ENCODE measurements at regions not wholly inside any gene's neighbourhood (a gene's known extent, or its start where the extent isn't known, plus 50 kb on each side); places are given as distances from the start of the nearest gene placed in this dataset.
"Not testable (repeated sequence)": the region's sequence is repeated elsewhere in the genome, so short reads cannot be mapped to it uniquely, and the experiment has no call there.

- TF ChIP-seq TARDBP (IDR thresholded peaks at IDR 0.05; ENCODE audit: borderline replicate concordance), result no peak
Observed at GRCh38 chr6:97347111-97347510, 64.1 kb upstream of the MMS22L start (continued).

DNA sequence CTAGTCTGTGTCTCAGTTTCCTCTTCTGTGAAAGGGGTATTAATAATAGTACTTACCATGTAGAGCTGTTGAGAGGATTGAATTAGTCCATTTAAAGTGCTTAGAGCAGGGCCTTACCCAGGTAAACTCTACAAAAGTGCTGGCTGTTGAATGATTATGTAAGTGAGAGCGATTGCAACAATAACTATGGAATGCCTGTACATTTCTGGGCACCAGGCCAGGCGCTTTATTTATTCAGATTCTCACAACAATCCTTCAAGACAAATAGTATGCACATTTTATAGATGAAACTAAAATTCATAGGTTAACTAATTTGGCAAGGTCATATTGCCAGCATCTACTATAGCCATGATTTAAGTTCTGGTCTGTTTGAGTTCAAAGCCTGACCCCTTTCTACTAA lies 78.3 kb upstream of the MMS22L start:
- CTCF ChIA-PET, result no interaction called here
- no TSS peak for BruUV-seq (replicated peaks)

DNA sequence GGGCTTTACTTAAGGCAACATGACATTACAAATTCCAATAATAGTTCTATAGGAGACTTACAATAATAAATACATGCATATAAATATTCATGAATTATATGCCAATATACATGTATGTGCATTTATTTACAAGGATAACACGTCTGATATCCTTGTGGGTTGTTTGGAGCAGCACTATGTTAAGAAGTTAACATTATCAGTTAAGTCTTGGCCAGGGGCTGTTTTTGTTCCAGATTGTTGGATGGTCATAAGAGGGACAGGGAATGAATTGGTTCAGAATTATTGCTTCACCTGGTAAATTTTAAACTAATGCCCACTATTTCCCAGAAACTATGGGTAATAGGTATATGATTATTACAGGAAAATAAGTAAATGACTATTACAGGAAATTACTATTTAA lies 81.3 kb upstream of the MMS22L start:
- Histone ChIP-seq H3K36me3 (ENCODE audit: control insufficient read depth in 2 of 2, insufficient read depth in 2 of 2, low read length in 1 of 2) (no peaks in the 10 kb centered on the region), H3K4me1 (ENCODE audit: control insufficient read depth, insufficient read depth, low read length) (no peaks in the 10 kb centered on the region), H3K27me3 (replicated peaks in 1 of 2; ENCODE audit: control insufficient read depth in 2 of 2, insufficient read depth in 2 of 2, low read length in 1 of 2) (no peaks in the 10 kb centered on the region), H3K9ac (ENCODE audit: control insufficient read depth, insufficient read depth, low read length) (no peak overlapping the region), H4K20me1 (ENCODE audit: control insufficient read depth, insufficient read depth) (no peaks in the 10 kb centered on the region), H3K4me3 (no peak overlapping the region), H3K79me2 (ENCODE audit: control insufficient read depth, insufficient read depth, low read length) (no peaks in the 10 kb centered on the region), H3K27ac (ENCODE audit: control insufficient read depth, insufficient read depth) (no peak overlapping the region), H3K4me2 (ENCODE audit: control insufficient read depth, insufficient read depth) (no peak overlapping the region), H2AFZ (ENCODE audit: control insufficient read depth, low read depth, low read length) (no peak overlapping the region), H3K9me3 (replicated peaks; ENCODE audit: control insufficient read depth, insufficient read depth, low read length) (no peaks in the 10 kb centered on the region)
- RAD21 ChIA-PET (ENCODE audit: unreplicated experiment), result no interaction called here
- intact Hi-C loops (cut with micrococcal nuclease; ENCODE audit: unreplicated experiment), result no loop called here
- no TSS peak for BruUV-seq (replicated peaks)
- WGBS (ENCODE audit: insufficient coverage, insufficient replicate concordance, low lambda C conversion rate, missing lambda C conversion rate), result 25% methylated on average over 1 of the region's 1 CpG
- no peak for DNase-seq (ENCODE audit: low read depth, low spot score)
- FAIRE-seq, result no peak
- no peak for TF ChIP-seq SP1 (IDR thresholded peaks at IDR 0.05; ENCODE audit: low read depth, low read length)
- ATAC-seq, result no peak
- POLR2A ChIA-PET, result no interaction called here
- SMC1A ChIA-PET (ENCODE audit: uncharacterized antibody, unreplicated experiment), result no interaction called here
- CTCF ChIA-PET, result no interaction called here
- in situ Hi-C loops (cut with MboI), result no loop called here

More for the DNA sequence above, 78.3 kb upstream of the MMS22L start:
- ATAC-seq, result no peak
- Histone ChIP-seq H3K79me2 (ENCODE audit: control insufficient read depth, insufficient read depth, low read length) (no peaks in the 10 kb centered on the region), H3K4me2 (ENCODE audit: control insufficient read depth, insufficient read depth) (no peak overlapping the region), H3K36me3 (ENCODE audit: control insufficient read depth in 2 of 2, insufficient read depth in 2 of 2, low read length in 1 of 2) (no peaks in the 10 kb centered on the region), H3K27ac (ENCODE audit: control insufficient read depth, insufficient read depth) (no peak overlapping the region), H3K4me1 (ENCODE audit: control insufficient read depth, insufficient read depth, low read length) (no peaks in the 10 kb centered on the region), H3K4me3 (no peak overlapping the region), H4K20me1 (ENCODE audit: control insufficient read depth, insufficient read depth) (no peaks in the 10 kb centered on the region), H3K9ac (ENCODE audit: control insufficient read depth, insufficient read depth, low read length) (no peak overlapping the region), H3K9me3 (replicated peaks; ENCODE audit: control insufficient read depth, insufficient read depth, low read length) (no peaks in the 10 kb centered on the region), H3K27me3 (replicated peaks in 1 of 2; ENCODE audit: control insufficient read depth in 2 of 2, insufficient read depth in 2 of 2, low read length in 1 of 2) (no peaks in the 10 kb centered on the region), H2AFZ (ENCODE audit: control insufficient read depth, low read depth, low read length) (no peak overlapping the region)
- SMC1A ChIA-PET (ENCODE audit: uncharacterized antibody, unreplicated experiment), result no interaction called here
- WGBS (ENCODE audit: insufficient coverage, insufficient replicate concordance, low lambda C conversion rate, missing lambda C conversion rate), result 27% methylated on average over 2 of the region's 2 CpGs
- POLR2A ChIA-PET, result no interaction called here
- no peak for FAIRE-seq
- no peak for DNase-seq (ENCODE audit: low read depth, low spot score)
- in situ Hi-C loops (cut with MboI), result no loop called here
- TF ChIP-seq SMARCA5 (IDR thresholded peaks at IDR 0.05), result no peak
- no peak for TF ChIP-seq POU2F2 (IDR thresholded peaks at IDR 0.05; ENCODE audit: borderline replicate concordance, low read depth, low read length)
- no peak for TF ChIP-seq CBFB (IDR thresholded peaks at IDR 0.05; ENCODE audit: low read depth)
- TF ChIP-seq PAX5 (IDR thresholded peaks at IDR 0.05; ENCODE audit: borderline replicate concordance, low read depth, low read length), result no peak
- no peak for TF ChIP-seq MEF2A (IDR thresholded peaks at IDR 0.05; ENCODE audit: insufficient read depth, low read depth, low read length)
- TF ChIP-seq TCF3 (IDR thresholded peaks at IDR 0.05; ENCODE audit: borderline replicate concordance, insufficient read depth, low read depth, low read length), result no peak
- TF ChIP-seq SIN3A (IDR thresholded peaks at IDR 0.05; ENCODE audit: low read depth, low read length), result no peak
- TF ChIP-seq NFIC (IDR thresholded peaks at IDR 0.05; ENCODE audit: low read depth, low read length), result no peak
- no peak for TF ChIP-seq CHD1 (IDR thresholded peaks at IDR 0.05; ENCODE audit: low read depth, low read length)
- no peak for TF ChIP-seq ZNF384 (IDR thresholded peaks at IDR 0.05; ENCODE audit: borderline replicate concordance, low read depth, low read length)
- no peak for TF ChIP-seq EED (IDR thresholded peaks at IDR 0.05; ENCODE audit: low read depth)
- TF ChIP-seq CREM (IDR thresholded peaks at IDR 0.05; ENCODE audit: low read depth), result no peak
- RAD21 ChIA-PET (ENCODE audit: unreplicated experiment), result no interaction called here
- intact Hi-C loops (cut with micrococcal nuclease; ENCODE audit: unreplicated experiment), result no loop called here

DNA sequence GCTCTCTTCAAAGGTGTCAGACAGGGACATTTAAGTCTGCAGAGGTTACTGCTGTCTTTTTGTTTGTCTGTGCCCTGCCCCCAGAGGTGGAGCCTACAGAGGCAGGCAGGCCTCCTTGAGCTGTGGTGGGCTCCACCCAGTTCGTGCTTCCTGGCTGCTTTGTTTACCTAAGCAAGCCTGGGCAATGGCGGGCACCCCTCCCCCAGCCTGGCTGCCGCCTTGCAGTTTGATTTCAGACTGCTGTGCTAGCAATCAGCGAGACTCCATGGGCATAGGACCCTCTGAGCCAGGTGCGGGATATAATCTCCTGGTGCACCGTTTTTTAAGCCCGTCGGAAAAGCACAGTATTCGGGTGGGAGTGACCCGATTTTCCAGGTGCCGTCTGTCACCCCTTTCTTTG lies 99.1 kb upstream of the MMS22L start:
- H3K4me3 ChIP-seq; H3K9me3 ChIP-seq (replicated peaks; ENCODE audit: control insufficient read depth, insufficient read depth, low read length); CTCF ChIA-PET; in situ Hi-C loops (cut with MboI); BruUV-seq (replicated peaks); DNase-seq (ENCODE audit: low read depth, low spot score); H3K9ac ChIP-seq (ENCODE audit: control insufficient read depth, insufficient read depth, low read length); H3K79me2 ChIP-seq (ENCODE audit: control insufficient read depth, insufficient read depth, low read length); H3K27me3 ChIP-seq (replicated peaks in 1 of 2; ENCODE audit: control insufficient read depth in 2 of 2, insufficient read depth in 2 of 2, low read length in 1 of 2); POLR2A ChIA-PET; H2AFZ ChIP-seq (ENCODE audit: control insufficient read depth, low read depth, low read length); FAIRE-seq; SMC1A ChIA-PET (ENCODE audit: uncharacterized antibody, unreplicated experiment); H3K27ac ChIP-seq (ENCODE audit: control insufficient read depth, insufficient read depth); RAD21 ChIA-PET (ENCODE audit: unreplicated experiment); H4K20me1 ChIP-seq (ENCODE audit: control insufficient read depth, insufficient read depth); ATAC-seq; intact Hi-C loops (cut with micrococcal nuclease; ENCODE audit: unreplicated experiment); H3K4me1 ChIP-seq (ENCODE audit: control insufficient read depth, insufficient read depth, low read length); H3K4me2 ChIP-seq (ENCODE audit: control insufficient read depth, insufficient read depth); H3K36me3 ChIP-seq (ENCODE audit: control insufficient read depth in 2 of 2, insufficient read depth in 2 of 2, low read length in 1 of 2): not testable (repeated sequence)
- WGBS (ENCODE audit: insufficient coverage, insufficient replicate concordance, low lambda C conversion rate, missing lambda C conversion rate), result 69% methylated on average over 6 of the region's 11 CpGs

Measured in GM12878 (cell line).